ENCODE measurements at regions not wholly inside any gene's neighbourhood (a gene's known extent, or its start where the extent isn't known, plus 50 kb on each side); places are given as distances from the start of the nearest gene placed in this dataset.

- no peaks in the 10 kb centered on the region for H3K9me3 ChIP-seq (ENCODE audit: insufficient read depth, low read length)
- no peaks in the 10 kb centered on the region for H3K36me3 ChIP-seq (replicated peaks; ENCODE audit: low read depth, low read length)
- H2AFZ ChIP-seq (ENCODE audit: low read depth, low read length), result no peak overlapping the region
- H3K4me2 ChIP-seq (ENCODE audit: low read length), result no peak overlapping the region
- H3K27ac ChIP-seq (ENCODE audit: low read length), result no peak overlapping the region
- no peaks in the 10 kb centered on the region for H3K4me1 ChIP-seq (ENCODE audit: low read length)
- no peak overlapping the region for H3K4me3 ChIP-seq (ENCODE audit: low read length)
- H3K27me3 ChIP-seq (ENCODE audit: low read depth, low read length), result no peaks in the 10 kb centered on the region
- no peaks in the 10 kb centered on the region for H4K20me1 ChIP-seq (ENCODE audit: insufficient read depth, low read length)
- H3K9ac ChIP-seq (ENCODE audit: low read length), result no peak overlapping the region
- H3K79me2 ChIP-seq (ENCODE audit: low read length), result no peaks in the 10 kb centered on the region
- TF ChIP-seq CTCF (IDR thresholded peaks at IDR 0.05; ENCODE audit: low read depth, low read length) (no peak), EZH2phosphoT487 (IDR thresholded peaks at IDR 0.05; ENCODE audit: low read depth) (no peak)
These were observed 165.0 kb downstream of the HTR1B start for GRCh38 chr6:77298283-77298682.

GRCh38 chr6:77292564-77293546, 170.4 kb downstream of the HTR1B start:
- TF ChIP-seq EZH2phosphoT487 (IDR thresholded peaks at IDR 0.05; ENCODE audit: low read depth) (no peak), CTCF (IDR thresholded peaks at IDR 0.05; ENCODE audit: low read depth, low read length) (no peak)
- no peaks in the 10 kb centered on the region for H4K20me1 ChIP-seq (ENCODE audit: insufficient read depth, low read length)
- no peak overlapping the region for H3K4me2 ChIP-seq (ENCODE audit: low read length)
- H3K79me2 ChIP-seq (ENCODE audit: low read length), result no peaks in the 10 kb centered on the region
- H3K9ac ChIP-seq (ENCODE audit: low read length), result no peak overlapping the region
- no peaks in the 10 kb centered on the region for H3K27me3 ChIP-seq (ENCODE audit: low read depth, low read length)
- H3K36me3 ChIP-seq (replicated peaks; ENCODE audit: low read depth, low read length), result no peaks in the 10 kb centered on the region
- H3K27ac ChIP-seq (ENCODE audit: low read length), result no peak overlapping the region
- H2AFZ ChIP-seq (ENCODE audit: low read depth, low read length), result no peak overlapping the region
- no peaks in the 10 kb centered on the region for H3K9me3 ChIP-seq (ENCODE audit: insufficient read depth, low read length)
- no peak overlapping the region for H3K4me3 ChIP-seq (ENCODE audit: low read length)
- H3K4me1 ChIP-seq (ENCODE audit: low read length), result no peaks in the 10 kb centered on the region

- H3K4me2 ChIP-seq (ENCODE audit: low read length), result no peak overlapping the region
- no peaks in the 10 kb centered on the region for H3K79me2 ChIP-seq (ENCODE audit: low read length)
- H3K4me3 ChIP-seq (ENCODE audit: low read length), result no peak overlapping the region
- H3K36me3 ChIP-seq (replicated peaks; ENCODE audit: low read depth, low read length), result no peaks in the 10 kb centered on the region
- H3K4me1 ChIP-seq (ENCODE audit: low read length), result no peaks in the 10 kb centered on the region
- H4K20me1 ChIP-seq (ENCODE audit: insufficient read depth, low read length), result no peaks in the 10 kb centered on the region
- no peaks in the 10 kb centered on the region for H3K27me3 ChIP-seq (ENCODE audit: low read depth, low read length)
- no peak overlapping the region for H3K9ac ChIP-seq (ENCODE audit: low read length)
- no peak overlapping the region for H2AFZ ChIP-seq (ENCODE audit: low read depth, low read length)
- TF ChIP-seq EZH2phosphoT487 (IDR thresholded peaks at IDR 0.05; ENCODE audit: low read depth) (no peak), CTCF (IDR thresholded peaks at IDR 0.05; ENCODE audit: low read depth, low read length) (no peak)
- no peaks in the 10 kb centered on the region for H3K9me3 ChIP-seq (ENCODE audit: insufficient read depth, low read length)
- no peak overlapping the region for H3K27ac ChIP-seq (ENCODE audit: low read length)
These were observed 172.5 kb downstream of the HTR1B start for GRCh38 chr6:77290798-77291197.

- no peak overlapping the region for H2AFZ ChIP-seq (ENCODE audit: low read depth, low read length)
- no peaks in the 10 kb centered on the region for H3K4me1 ChIP-seq (ENCODE audit: low read length)
- H3K4me3 ChIP-seq (ENCODE audit: low read length), result no peak overlapping the region
- no peaks in the 10 kb centered on the region for H3K36me3 ChIP-seq (replicated peaks; ENCODE audit: low read depth, low read length)
- H3K4me2 ChIP-seq (ENCODE audit: low read length), result no peak overlapping the region
- no peaks in the 10 kb centered on the region for H3K79me2 ChIP-seq (ENCODE audit: low read length)
- no peaks in the 10 kb centered on the region for H3K9me3 ChIP-seq (ENCODE audit: insufficient read depth, low read length)
- no peaks in the 10 kb centered on the region for H4K20me1 ChIP-seq (ENCODE audit: insufficient read depth, low read length)
- TF ChIP-seq EZH2phosphoT487 (IDR thresholded peaks at IDR 0.05; ENCODE audit: low read depth), result no peak
- TF ChIP-seq CTCF (IDR thresholded peaks at IDR 0.05; ENCODE audit: low read depth, low read length), result no peak
- H3K9ac ChIP-seq (ENCODE audit: low read length), result no peak overlapping the region
- H3K27me3 ChIP-seq (ENCODE audit: low read depth, low read length), result no peaks in the 10 kb centered on the region
- H3K27ac ChIP-seq (ENCODE audit: low read length), result no peak overlapping the region
These were observed 176.8 kb downstream of the HTR1B start for GRCh38 chr6:77286541-77286940.

Data from OCI-LY3 (cell line).